GM12892 (cell line): ENCODE measurements at regions not wholly inside any gene's neighbourhood (a gene's known extent, or its start where the extent isn't known, plus 50 kb on each side); places are given as distances from the start of the nearest gene placed in this dataset.

Experiments used
- POLR2A ChIP-seq: IDR thresholded peaks from 2 replicates; pipeline ENCODE4 v1.6.1; 2011; ENCODE audit warnings: low read depth, low read length, control low read depth
- TAF1 ChIP-seq: IDR thresholded peaks from 2 replicates; pipeline ENCODE4 v1.6.1; 2011; ENCODE audit warnings: low read depth, mild to moderate bottlenecking, control low read depth, low read length, borderline replicate concordance

DNA sequence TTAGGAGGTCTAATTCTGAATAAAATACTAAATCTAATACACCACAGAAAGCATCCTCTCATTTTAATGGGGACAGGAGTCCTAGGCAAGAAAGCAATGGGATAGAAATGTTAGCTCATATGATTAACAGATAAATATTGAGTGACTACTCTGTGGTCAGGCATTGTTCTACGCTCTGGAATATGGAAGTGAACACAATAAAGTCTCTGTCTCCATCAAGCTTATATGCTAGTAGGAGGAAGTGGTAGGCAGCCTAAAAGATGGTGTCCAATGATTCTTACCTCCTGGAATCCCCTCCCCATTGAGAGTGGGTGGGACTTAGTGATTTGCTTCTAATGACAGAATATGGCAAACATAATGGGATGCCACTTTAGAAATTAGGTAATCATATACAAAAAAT is 160.3 kb upstream of the PDGFD start:
- TF ChIP-seq TAF1 (no peak), POLR2A (no peak)
